Mesothelial cell of epicardium (in vitro differentiated cells): ENCODE measurements at regions not wholly inside any gene's neighbourhood (a gene's known extent, or its start where the extent isn't known, plus 50 kb on each side); places are given as distances from the start of the nearest gene placed in this dataset.

Experiments used
- DNase-seq, 2 experiments: peaks; one replicate each; pipeline ENCODE4 v3.0.0; 2021; ENCODE audit warnings: low spot score in 2 of 2; ENCODE audit not compliant: unreplicated experiment in 2 of 2
- H3K27ac Mint-ChIP-seq: 2 replicates; pipeline ENCODE4 v1.8.0; 2021; ENCODE audit warnings: mixed read lengths
- H3K27me3 Mint-ChIP-seq: 2 replicates; pipeline ENCODE4 v1.8.0; 2021; ENCODE audit warnings: low read depth, mixed read lengths
- H3K36me3 Mint-ChIP-seq: 2 replicates; pipeline ENCODE4 v1.8.0; 2021; ENCODE audit warnings: mixed read lengths
- H3K4me1 Mint-ChIP-seq: 2 replicates; pipeline ENCODE4 v1.8.0; 2021; ENCODE audit warnings: mixed read lengths
- H3K4me3 Mint-ChIP-seq: 2 replicates; pipeline ENCODE4 v1.8.0; 2021; ENCODE audit warnings: mild to moderate bottlenecking, moderate library complexity, mixed read lengths
- H3K9me3 Mint-ChIP-seq: 2 replicates; pipeline ENCODE4 v1.8.0; 2021; ENCODE audit warnings: mixed read lengths
- CTCF ChIP-seq: fragments of 200-600 bp; sonication (generic); IDR thresholded peaks from one replicate; pipeline ENCODE4 v1.5.0; 2021; ENCODE audit warnings: antibody characterized with exemption; ENCODE audit not compliant: unreplicated experiment

GRCh38 chr11:80838153-80838552, 1397.3 kb upstream of the TENM4 start:
- no peak for TF ChIP-seq CTCF
- Mint-ChIP-seq H3K4me1 (peaks cover 18% of the 10 kb centered on the region), H3K9me3 (no peaks in the 10 kb centered on the region), H3K27me3 (no peaks in the 10 kb centered on the region), H3K27ac (no peak overlapping the region), H3K4me3 (no peak overlapping the region), H3K36me3 (no peaks in the 10 kb centered on the region)
- no peak for DNase-seq

GRCh38 chr11:80837051-80837450, 1396.2 kb upstream of the TENM4 start:
- DNase-seq, result no peak
- peaks cover 8% of the 10 kb centered on the region for H3K4me1 Mint-ChIP-seq
- H3K9me3 Mint-ChIP-seq, result peaks cover 3% of the 10 kb centered on the region
- no peak overlapping the region for H3K27ac Mint-ChIP-seq
- no peaks in the 10 kb centered on the region for H3K27me3 Mint-ChIP-seq
- H3K4me3 Mint-ChIP-seq, result no peak overlapping the region
- H3K36me3 Mint-ChIP-seq, result no peaks in the 10 kb centered on the region
- no peak for TF ChIP-seq CTCF

- Mint-ChIP-seq H3K9me3 (peaks cover 5% of the 10 kb centered on the region), H3K27me3 (no peaks in the 10 kb centered on the region), H3K27ac (no peak overlapping the region), H3K4me1 (peaks cover 7% of the 10 kb centered on the region), H3K36me3 (no peaks in the 10 kb centered on the region), H3K4me3 (no peak overlapping the region)
- no peak for DNase-seq
- no peak for TF ChIP-seq CTCF
These were observed 1390.5 kb upstream of the TENM4 start for GRCh38 chr11:80831374-80831773.

- H3K27ac Mint-ChIP-seq, result no peak overlapping the region
- TF ChIP-seq CTCF, result no peak
- no peaks in the 10 kb centered on the region for H3K36me3 Mint-ChIP-seq
- H3K27me3 Mint-ChIP-seq, result no peaks in the 10 kb centered on the region
- peaks cover 12% of the 10 kb centered on the region for H3K4me1 Mint-ChIP-seq
- no peak overlapping the region for H3K4me3 Mint-ChIP-seq
- peaks cover 5% of the 10 kb centered on the region for H3K9me3 Mint-ChIP-seq
- DNase-seq, result no peak
These were observed 1387.0 kb upstream of the TENM4 start for GRCh38 chr11:80827781-80828180.

GRCh38 chr11:80826808-80827207, 1386.0 kb upstream of the TENM4 start:
- Mint-ChIP-seq H3K4me1 (peaks cover 20% of the 10 kb centered on the region), H3K27me3 (no peaks in the 10 kb centered on the region), H3K9me3 (peaks cover under 1% of the 10 kb centered on the region), H3K27ac (no peak overlapping the region), H3K36me3 (no peaks in the 10 kb centered on the region), H3K4me3 (no peak overlapping the region)
- TF ChIP-seq CTCF, result no peak
- no peak for DNase-seq

GRCh38 chr11:80822308-80822707, 1381.5 kb upstream of the TENM4 start:
- TF ChIP-seq CTCF, result no peak
- H3K27me3 Mint-ChIP-seq, result no peaks in the 10 kb centered on the region
- no peaks in the 10 kb centered on the region for H3K9me3 Mint-ChIP-seq
- H3K36me3 Mint-ChIP-seq, result no peaks in the 10 kb centered on the region
- no peak for DNase-seq
- peaks cover 17% of the 10 kb centered on the region for H3K4me1 Mint-ChIP-seq
- H3K27ac Mint-ChIP-seq, result peak overlapping the region; percentile 51
- no peak overlapping the region for H3K4me3 Mint-ChIP-seq
